K562 (cell line): ENCODE measurements at regions not wholly inside any gene's neighbourhood (a gene's known extent, or its start where the extent isn't known, plus 50 kb on each side); places are given as distances from the start of the nearest gene placed in this dataset.
"Not testable (repeated sequence)": the region's sequence is repeated elsewhere in the genome, so short reads cannot be mapped to it uniquely, and the experiment has no call there.

Source experiments
- ATAC-seq: fragments of 200-7000 bp; cut with Tn5 transposase; 3 replicates; pipeline ENCODE4 v1.9.1; 2020; ENCODE audit warnings: moderate library complexity
- BruUV-seq: library from RNA; stranded (reverse); fragments of 400-500 nt; replicated peaks from 2 replicates; lab custom pipeline; 2021; lab: Mats Ljungman, UMichigan
- CTCF ChIA-PET: fragments of 300-600 bp; formaldehyde crosslinking; extraction: SDS; loops from one replicate; lab custom pipeline; 2021; ENCODE audit warnings: low intra/inter-chr PET ratio; lab: Yijun Ruan, JAX
- POLR2A ChIA-PET: fragments of 300-600, 350-650 bp; sonication (Branson Sonifier 250); formaldehyde crosslinking; extraction: SDS; loops from one replicate; lab custom pipeline; 2021; ENCODE audit warnings: antibody characterized with exemption, inconsistent platforms; lab: Yijun Ruan, JAX
- DNase-seq, 4 experiments: peaks; one replicate each; pipeline versions ENCODE4 v3.0.0 to v3.0.0-alpha.2; 2011 to 2018; ENCODE audit warnings: low spot score in 3 of 4, mixed read lengths in 3 of 4; ENCODE audit errors: extremely low read depth in 1 of 4
- FAIRE-seq: peaks from 2 replicates; lab custom pipeline; 2011; peaks lifted over from hg19 to GRCh38; lab: Jason Lieb, UNC
- H2AFZ ChIP-seq: 2 replicates; pipeline ENCODE4 v1.6.0; 2011; ENCODE audit warnings: low read depth, low read length, control low read depth, inconsistent platforms
- H3K27ac ChIP-seq: fragments of 200-600 bp; 3 replicates; pipeline ENCODE4 v1.8.0; 2011; ENCODE audit warnings: low read depth, mild to moderate bottlenecking, control low read depth, inconsistent platforms, low read length, moderate library complexity, mixed read lengths; ENCODE audit errors: extremely low read depth
- H3K27me3 ChIP-seq, 2 experiments: fragments of 300-600 bp in 1 of 2; 2 replicates in 1 of 2; 3 replicates in 1 of 2; pipeline versions ENCODE4 v1.6.0 to v1.8.0; 2011; ENCODE audit warnings: inconsistent platforms in 2 of 2, low read length in 2 of 2, mild to moderate bottlenecking in 1 of 2, mixed read lengths in 1 of 2, moderate library complexity in 1 of 2; ENCODE audit not compliant: control insufficient read depth in 2 of 2, insufficient read depth in 2 of 2
- H3K36me3 ChIP-seq: fragments of 300-600 bp; 3 replicates; pipeline ENCODE4 v1.8.0; 2011; ENCODE audit warnings: mild to moderate bottlenecking, low read length, inconsistent platforms; ENCODE audit not compliant: control insufficient read depth, insufficient read depth
- H3K4me1 ChIP-seq, 2 experiments: fragments of 200-600 bp in 1 of 2; replicated peaks in 1 of 2; 2 replicates in 1 of 2; 3 replicates in 1 of 2; pipeline versions ENCODE4 v1.5.1 to v1.8.0; 2011; ENCODE audit warnings: inconsistent platforms in 2 of 2, low read length in 2 of 2, mild to moderate bottlenecking in 1 of 2, mixed read lengths in 1 of 2, moderate library complexity in 1 of 2; ENCODE audit not compliant: control insufficient read depth in 2 of 2, insufficient read depth in 2 of 2
- H3K4me2 ChIP-seq: 2 replicates; pipeline ENCODE4 v1.6.1; 2011; ENCODE audit warnings: low read length, control low read depth, inconsistent platforms, mixed read lengths; ENCODE audit not compliant: insufficient read depth
- H3K4me3 ChIP-seq: fragments of 200-600 bp; sonication (generic), shearing (Covaris generic); 2 replicates; pipeline ENCODE4 v1.5.1; 2016; ENCODE audit warnings: control low read depth, inconsistent platforms
- H3K79me2 ChIP-seq: fragments of 200-600 bp; 3 replicates; pipeline ENCODE4 v1.8.0; 2011; ENCODE audit warnings: low read length, inconsistent platforms; ENCODE audit not compliant: control insufficient read depth, insufficient read depth
- H3K9ac ChIP-seq, 2 experiments: 2 replicates each; pipeline versions ENCODE4 v1.6.0 to v1.6.1; 2011; ENCODE audit warnings: low read depth in 2 of 2, low read length in 2 of 2, control low read depth in 1 of 2, inconsistent platforms in 1 of 2, mild to moderate bottlenecking in 1 of 2, mixed read lengths in 1 of 2; ENCODE audit not compliant: insufficient read depth in 1 of 2
- H3K9me1 ChIP-seq: one replicate; pipeline ENCODE4 v1.6.0; 2011; ENCODE audit warnings: inconsistent platforms, mild to moderate bottlenecking, low read length, moderate library complexity; ENCODE audit not compliant: control insufficient read depth, insufficient read depth
- H3K9me3 ChIP-seq: replicated peaks from 2 replicates; pipeline ENCODE4 v1.5.1; 2011; ENCODE audit warnings: low read depth, low read length, inconsistent platforms; ENCODE audit not compliant: control insufficient read depth, insufficient read depth
- H4K20me1 ChIP-seq: replicated peaks from 2 replicates; pipeline ENCODE4 v1.6.1; 2011; ENCODE audit warnings: low read length, inconsistent platforms, mixed read lengths; ENCODE audit not compliant: control insufficient read depth, insufficient read depth
- CBX1 ChIP-seq: sonication (generic); IDR thresholded peaks from 2 replicates; pipeline ENCODE4 v1.6.1; 2016; ENCODE audit warnings: antibody characterized with exemption, low read depth, mild to moderate bottlenecking
- CBX8 ChIP-seq: fragments of 200-600 bp; sonication (generic); IDR thresholded peaks from 2 replicates; pipeline ENCODE4 v1.6.1; 2012; ENCODE audit warnings: borderline replicate concordance, mixed run types, low read depth, mild to moderate bottlenecking, moderate library complexity, mixed read lengths, low read length, control low read depth, inconsistent platforms; ENCODE audit not compliant: poor library complexity, severe bottlenecking; ENCODE audit errors: extremely low read depth
- EHMT2 ChIP-seq: fragments of 450-650 bp; IDR thresholded peaks from 2 replicates; pipeline ENCODE4 v1.6.1; 2018; ENCODE audit warnings: antibody characterized with exemption
- EZH2 ChIP-seq: IDR thresholded peaks from 2 replicates; pipeline ENCODE4 v1.6.1; 2012; ENCODE audit warnings: low read depth, mild to moderate bottlenecking, inconsistent platforms, low read length, borderline replicate concordance
- HEY1 ChIP-seq: fragments of 250-450 bp; sonication (Bioruptor Pico); IDR thresholded peaks from 2 replicates; pipeline ENCODE4 v1.5.0; 2020; ENCODE audit warnings: mild to moderate bottlenecking, moderate library complexity, borderline replicate concordance
- KDM2B ChIP-seq: fragments of 250-450 bp; sonication (Bioruptor Pico); IDR thresholded peaks from 2 replicates; pipeline ENCODE4 v1.8.0; 2021; ENCODE audit warnings: mild to moderate bottlenecking, moderate library complexity
- NFIX ChIP-seq: fragments of 250-450 bp; sonication (Bioruptor Pico); IDR thresholded peaks from 2 replicates; pipeline ENCODE4 v1.4.0; 2020; ENCODE audit warnings: low read depth, mild to moderate bottlenecking, moderate library complexity
- SIX5 ChIP-seq, 2 experiments: IDR thresholded peaks; 2 replicates each; pipeline ENCODE4 v1.6.1; 2011; ENCODE audit warnings: low read length in 2 of 2, borderline replicate concordance in 1 of 2, low read depth in 1 of 2, mild to moderate bottlenecking in 1 of 2, moderate library complexity in 1 of 2; ENCODE audit not compliant: insufficient read depth in 1 of 2
- TBP ChIP-seq: optimal IDR thresholded peaks from 2 replicates; pipeline ENCODE3; 2011; ENCODE audit warnings: low read depth, low read length, improper control_type of control experiment
- ZNF212 ChIP-seq: fragments of 450-650 bp; formaldehyde crosslinking; IDR thresholded peaks from 2 replicates; pipeline ENCODE4 v1.4.0; 2020; ENCODE audit warnings: mild to moderate bottlenecking
- ZNF584 ChIP-seq: fragments of 200-800 bp; sonication (Bioruptor generic); IDR thresholded peaks from 2 replicates; pipeline ENCODE4 v1.6.1; 2016; ENCODE audit warnings: low read depth, mild to moderate bottlenecking, missing genetic modification characterization, missing compliant biosample characterization
- WGBS: fragments of 100-300 bp; shearing (Covaris generic); methylation state at CpG from one replicate; pipeline ENCODE4 v1.1.6; 2016; ENCODE audit warnings: low coverage, mixed read lengths; ENCODE audit not compliant: insufficient coverage; ENCODE audit errors: missing lambda C conversion rate; 5-methylcytosine and 5-hydroxymethylcytosine counted together
- in situ Hi-C: fragments of 300-500 bp; cut with MboI; formaldehyde crosslinking; loops from 4 replicates; pipeline ENCODE4 v1.15.0; 2018; ENCODE audit warnings: inconsistent platforms, mixed read lengths
- intact Hi-C: fragments of 100-400 bp; cut with micrococcal nuclease; formaldehyde crosslinking; loops from 2 replicates; pipeline ENCODE4 v1.14.2; 2022
- TF ChIP-seq, protein P1 (sequence below): fragments of 450-650 bp; IDR thresholded peaks from 2 replicates; pipeline ENCODE4 v1.6.1; 2018; ENCODE audit warnings: mild to moderate bottlenecking, low read depth; ENCODE audit not compliant: partially characterized antibody

- TF ChIP-seq EZH2 (no peak), CBX8 (no peak)
These were observed 210.3 kb downstream of the C9orf152 start (continued) for GRCh38 chr9:109997682-109998081.

GRCh38 chr9:110005521-110005920 is 202.4 kb downstream of the C9orf152 start:
- H3K79me2 ChIP-seq, DNase-seq, H3K27ac ChIP-seq, H3K4me1 ChIP-seq, H3K4me3 ChIP-seq, intact Hi-C loops, FAIRE-seq, in situ Hi-C loops, H3K9me1 ChIP-seq, H4K20me1 ChIP-seq, H3K27me3 ChIP-seq, CTCF ChIA-PET, H3K9me3 ChIP-seq, ATAC-seq, H3K4me2 ChIP-seq, POLR2A ChIA-PET, H2AFZ ChIP-seq, H3K9ac ChIP-seq, BruUV-seq, H3K36me3 ChIP-seq: not testable (repeated sequence)
- WGBS, result 0% methylated on average over 6 of the region's 8 CpGs

- Histone ChIP-seq H3K36me3 (no peaks in the 10 kb centered on the region), H3K4me3 (no peak overlapping the region), H3K79me2 (no peaks in the 10 kb centered on the region)
- TF ChIP-seq, protein P1, sequence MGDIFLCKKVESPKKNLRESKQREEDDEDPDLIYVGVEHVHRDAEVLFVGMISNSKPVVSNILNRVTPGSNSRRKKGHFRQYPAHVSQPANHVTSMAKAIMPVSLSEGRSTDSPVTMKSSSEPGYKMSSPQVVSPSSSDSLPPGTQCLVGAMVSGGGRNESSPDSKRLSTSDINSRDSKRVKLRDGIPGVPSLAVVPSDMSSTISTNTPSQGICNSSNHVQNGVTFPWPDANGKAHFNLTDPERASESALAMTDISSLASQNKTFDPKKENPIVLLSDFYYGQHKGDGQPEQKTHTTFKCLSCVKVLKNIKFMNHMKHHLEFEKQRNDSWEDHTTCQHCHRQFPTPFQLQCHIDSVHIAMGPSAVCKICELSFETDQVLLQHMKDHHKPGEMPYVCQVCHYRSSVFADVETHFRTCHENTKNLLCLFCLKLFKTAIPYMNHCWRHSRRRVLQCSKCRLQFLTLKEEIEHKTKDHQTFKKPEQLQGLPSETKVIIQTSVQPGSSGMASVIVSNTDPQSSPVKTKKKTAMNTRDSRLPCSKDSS, result no peak
- TF ChIP-seq HEY1 (CRISPR knock-in tag) (no peak), SIX5 (IDR thresholded peaks at IDR 0.05; ENCODE audit: borderline replicate concordance in 1 of 2, insufficient read depth in 1 of 2, low read depth in 1 of 2, low read length in 2 of 2) (no peak), EHMT2 (no peak), TBP (no peak), KDM2B (CRISPR knock-in tag) (no peak), CBX1 (no peak), ZNF212 (no peak), ZNF584 (no peak), NFIX (CRISPR knock-in tag) (no peak)
- TF ChIP-seq, all 486 proteins: peak for 0
- H4K20me1 ChIP-seq, result no peaks in the 10 kb centered on the region
- BruUV-seq, result no TSS peak
- H3K27me3 ChIP-seq, result no peaks in the 10 kb centered on the region
- no peak overlapping the region for H3K4me2 ChIP-seq
- no peaks in the 10 kb centered on the region for H3K9me1 ChIP-seq
- WGBS, result 0% methylated on average over 2 of the region's 2 CpGs
- H3K27ac ChIP-seq, result no peak overlapping the region
- no peaks in the 10 kb centered on the region for H3K9me3 ChIP-seq
- no peak overlapping the region for H3K9ac ChIP-seq
- in situ Hi-C loops (no loop called here), intact Hi-C loops (no loop called here)
- POLR2A ChIA-PET, result no interaction called here
- CTCF ChIA-PET, result no interaction called here
- H2AFZ ChIP-seq, result no peak overlapping the region
- ATAC-seq, result no peak
- no peaks in the 10 kb centered on the region for H3K4me1 ChIP-seq
- DNase-seq, result no peak
- FAIRE-seq, result no peak
These were observed 201.3 kb downstream of the C9orf152 start for GRCh38 chr9:110006657-110007056.
